Hepatocyte (in vitro differentiated cells): ENCODE measurements at regions not wholly inside any gene's neighbourhood (a gene's known extent, or its start where the extent isn't known, plus 50 kb on each side); places are given as distances from the start of the nearest gene placed in this dataset.

Experiments
- EZH2 ChIP-seq: fragments of 200-600 bp; sonication (generic); IDR thresholded peaks from 2 replicates; pipeline ENCODE4 v1.6.1; 2016; ENCODE audit warnings: antibody characterized with exemption, mild to moderate bottlenecking, borderline replicate concordance
- EZH2phosphoT487 ChIP-seq: fragments of 200-600 bp; sonication (generic); IDR thresholded peaks from one replicate; pipeline ENCODE4 v1.6.1; 2018; ENCODE audit warnings: antibody characterized with exemption, mild to moderate bottlenecking, low read depth, moderate library complexity; ENCODE audit not compliant: unreplicated experiment, severe bottlenecking
- TF ChIP-seq, protein P1 (sequence below): fragments of 200-600 bp; sonication (generic); IDR thresholded peaks from 2 replicates; pipeline ENCODE4 v1.5.1; 2016; ENCODE audit warnings: antibody characterized with exemption, mild to moderate bottlenecking; ENCODE audit not compliant: poor library complexity

DNA sequence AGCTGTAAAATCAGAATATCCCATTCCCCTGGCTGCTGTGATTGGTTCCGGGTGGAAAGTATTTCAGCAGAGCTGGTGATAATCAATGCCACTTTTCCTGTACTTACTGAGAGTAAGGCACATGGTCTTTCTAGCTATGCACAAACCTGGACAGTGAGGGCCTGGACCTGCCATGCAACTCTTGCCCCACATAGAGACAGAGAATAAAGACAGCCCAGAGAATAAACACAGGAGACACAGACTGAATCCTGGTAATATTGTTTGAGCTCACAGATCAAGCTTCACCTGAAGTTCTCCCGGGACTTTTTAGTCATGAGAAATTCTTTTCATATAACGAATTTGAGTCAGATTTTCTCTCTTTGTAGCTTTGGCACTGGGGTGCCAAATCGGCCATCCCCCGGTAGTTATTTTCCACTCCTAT, 81.9 kb downstream of the ACAA2 start:
- TF ChIP-seq, protein P1, sequence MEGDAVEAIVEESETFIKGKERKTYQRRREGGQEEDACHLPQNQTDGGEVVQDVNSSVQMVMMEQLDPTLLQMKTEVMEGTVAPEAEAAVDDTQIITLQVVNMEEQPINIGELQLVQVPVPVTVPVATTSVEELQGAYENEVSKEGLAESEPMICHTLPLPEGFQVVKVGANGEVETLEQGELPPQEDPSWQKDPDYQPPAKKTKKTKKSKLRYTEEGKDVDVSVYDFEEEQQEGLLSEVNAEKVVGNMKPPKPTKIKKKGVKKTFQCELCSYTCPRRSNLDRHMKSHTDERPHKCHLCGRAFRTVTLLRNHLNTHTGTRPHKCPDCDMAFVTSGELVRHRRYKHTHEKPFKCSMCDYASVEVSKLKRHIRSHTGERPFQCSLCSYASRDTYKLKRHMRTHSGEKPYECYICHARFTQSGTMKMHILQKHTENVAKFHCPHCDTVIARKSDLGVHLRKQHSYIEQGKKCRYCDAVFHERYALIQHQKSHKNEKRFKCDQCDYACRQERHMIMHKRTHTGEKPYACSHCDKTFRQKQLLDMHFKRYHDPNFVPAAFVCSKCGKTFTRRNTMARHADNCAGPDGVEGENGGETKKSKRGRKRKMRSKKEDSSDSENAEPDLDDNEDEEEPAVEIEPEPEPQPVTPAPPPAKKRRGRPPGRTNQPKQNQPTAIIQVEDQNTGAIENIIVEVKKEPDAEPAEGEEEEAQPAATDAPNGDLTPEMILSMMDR: no peak
- TF ChIP-seq EZH2 (no peak), EZH2phosphoT487 (no peak)
